H9 (cell line): ENCODE measurements at regions not wholly inside any gene's neighbourhood (a gene's known extent, or its start where the extent isn't known, plus 50 kb on each side); places are given as distances from the start of the nearest gene placed in this dataset.

ENCODE experiments used
- DNase-seq: peaks from one replicate; pipeline ENCODE4 v3.0.0-alpha.2; 2017
- H2AFZ ChIP-seq: one replicate; pipeline ENCODE4 v1.6.1; 2013; ENCODE audit warnings: mild to moderate bottlenecking, low read length, control low read depth, moderate library complexity
- H2AK5ac ChIP-seq: 2 replicates; pipeline ENCODE4 v1.6.1; 2013; ENCODE audit warnings: low read length, control low read depth, mixed read lengths; ENCODE audit not compliant: insufficient read length
- H2BK120ac ChIP-seq: one replicate; pipeline ENCODE4 v1.6.1; 2013; ENCODE audit warnings: low read depth, mild to moderate bottlenecking, low read length, control low read depth, inconsistent platforms; ENCODE audit not compliant: poor library complexity, severe bottlenecking
- H2BK12ac ChIP-seq: 2 replicates; pipeline ENCODE4 v1.6.1; 2013; ENCODE audit warnings: low read length, control low read depth, mixed read lengths, low read depth; ENCODE audit not compliant: insufficient read length
- H2BK15ac ChIP-seq: 2 replicates; pipeline ENCODE4 v1.6.1; 2013; ENCODE audit warnings: low read depth, low read length, control low read depth
- H2BK20ac ChIP-seq: one replicate; pipeline ENCODE4 v1.6.1; 2013; ENCODE audit warnings: low read depth, mild to moderate bottlenecking, low read length, control low read depth, inconsistent platforms; ENCODE audit not compliant: poor library complexity, severe bottlenecking
- H2BK5ac ChIP-seq: 2 replicates; pipeline ENCODE4 v1.6.1; 2013; ENCODE audit warnings: low read length, control low read depth, mixed read lengths; ENCODE audit not compliant: insufficient read length
- H3K14ac ChIP-seq: 2 replicates; pipeline ENCODE4 v1.6.1; 2013; ENCODE audit warnings: low read length, control low read depth; ENCODE audit not compliant: insufficient read depth
- H3K18ac ChIP-seq: 2 replicates; pipeline ENCODE4 v1.6.1; 2013; ENCODE audit warnings: low read depth, mild to moderate bottlenecking, mixed read lengths, low read length, control low read depth; ENCODE audit not compliant: insufficient read length
- H3K23ac ChIP-seq: 2 replicates; pipeline ENCODE4 v1.6.1; 2013; ENCODE audit warnings: low read length, control low read depth, mixed read lengths, low read depth; ENCODE audit not compliant: insufficient read length
- H3K23me2 ChIP-seq: 2 replicates; pipeline ENCODE4 v1.6.1; 2013; ENCODE audit warnings: low read depth, mild to moderate bottlenecking, mixed read lengths, low read length, control low read depth; ENCODE audit not compliant: insufficient read length, poor library complexity, severe bottlenecking
- H3K27ac ChIP-seq: 2 replicates; pipeline ENCODE4 v1.5.1; 2013; ENCODE audit warnings: low read length, control low read depth, mixed read lengths, low read depth; ENCODE audit not compliant: insufficient read length
- H3K27me3 ChIP-seq: 2 replicates; pipeline ENCODE4 v1.6.1; 2013; ENCODE audit warnings: low read length, control low read depth, inconsistent platforms; ENCODE audit not compliant: insufficient read depth
- H3K4ac ChIP-seq: 2 replicates; pipeline ENCODE4 v1.6.1; 2013; ENCODE audit warnings: low read depth, mild to moderate bottlenecking, control low read depth, inconsistent platforms, low read length, moderate library complexity
- H3K4me1 ChIP-seq: 2 replicates; pipeline ENCODE4 v1.6.1; 2013; ENCODE audit warnings: low read length, control low read depth, inconsistent platforms; ENCODE audit not compliant: insufficient read depth
- H3K4me2 ChIP-seq: 2 replicates; pipeline ENCODE4 v1.6.1; 2013; ENCODE audit warnings: low read length, control low read depth, mixed read lengths; ENCODE audit not compliant: insufficient read length, insufficient read depth
- H3K56ac ChIP-seq: 2 replicates; pipeline ENCODE4 v1.6.1; 2013; ENCODE audit warnings: low read depth, mild to moderate bottlenecking, mixed read lengths, low read length, control low read depth; ENCODE audit not compliant: insufficient read length
- H3K79me1 ChIP-seq: 2 replicates; pipeline ENCODE4 v1.6.1; 2013; ENCODE audit warnings: low read depth, mild to moderate bottlenecking, moderate library complexity, low read length, control low read depth, inconsistent platforms; ENCODE audit not compliant: insufficient read depth, poor library complexity, severe bottlenecking
- H3K79me2 ChIP-seq: 2 replicates; pipeline ENCODE4 v1.6.1; 2013; ENCODE audit warnings: low read length, control low read depth, inconsistent platforms; ENCODE audit not compliant: insufficient read depth
- H3K9ac ChIP-seq: 2 replicates; pipeline ENCODE4 v1.6.1; 2013; ENCODE audit warnings: low read length, control low read depth, mixed read lengths; ENCODE audit not compliant: insufficient read length; ENCODE audit errors: extremely low read depth
- H3K9me3 ChIP-seq: one replicate; pipeline ENCODE4 v1.6.1; 2013; ENCODE audit warnings: low read depth, low read length, inconsistent platforms; ENCODE audit not compliant: control insufficient read depth
- H3T11ph ChIP-seq: one replicate; pipeline ENCODE4 v1.6.1; 2013; ENCODE audit warnings: mild to moderate bottlenecking, low read length, control low read depth, inconsistent platforms
- H4K20me1 ChIP-seq: one replicate; pipeline ENCODE4 v1.6.1; 2013; ENCODE audit not compliant: control insufficient read depth, insufficient read length, insufficient read depth
- H4K5ac ChIP-seq: 2 replicates; pipeline ENCODE4 v1.6.1; 2013; ENCODE audit warnings: low read depth, mild to moderate bottlenecking, mixed read lengths, low read length, control low read depth; ENCODE audit not compliant: insufficient read length
- H4K8ac ChIP-seq: replicated peaks from 2 replicates; pipeline ENCODE4 v1.6.1; 2013; ENCODE audit warnings: low read length, control low read depth, mixed read lengths, low read depth; ENCODE audit not compliant: insufficient read length
- H4K91ac ChIP-seq: 2 replicates; pipeline ENCODE4 v1.6.1; 2013; ENCODE audit warnings: low read depth, mild to moderate bottlenecking, moderate library complexity, mixed read lengths, low read length, control low read depth; ENCODE audit not compliant: insufficient read length
- H3K27ac Mint-ChIP-seq, 3 experiments: 2 replicates in 2 of 3; 3 replicates in 1 of 3; pipeline ENCODE4 v1.8.0; 2020 to 2021; ENCODE audit warnings: mixed read lengths in 3 of 3, mild to moderate bottlenecking in 1 of 3, moderate library complexity in 1 of 3
- H3K27me3 Mint-ChIP-seq: 2 replicates; pipeline ENCODE4 v1.8.0; 2021; ENCODE audit warnings: low read depth, mild to moderate bottlenecking, moderate library complexity, mixed read lengths
- H3K36me3 Mint-ChIP-seq, 3 experiments: 2 replicates in 2 of 3; 3 replicates in 1 of 3; pipeline ENCODE4 v1.8.0; 2020 to 2021; ENCODE audit warnings: low read depth in 3 of 3, mixed read lengths in 3 of 3; ENCODE audit not compliant: insufficient read depth in 1 of 3
- H3K4me1 Mint-ChIP-seq, 2 experiments: 2 replicates each; pipeline ENCODE4 v1.8.0; 2020; ENCODE audit warnings: mixed read lengths in 2 of 2
- H3K4me3 Mint-ChIP-seq, 2 experiments: 2 replicates in 1 of 2; 3 replicates in 1 of 2; pipeline ENCODE4 v1.8.0; 2020 to 2021; ENCODE audit warnings: mild to moderate bottlenecking in 2 of 2, mixed read lengths in 2 of 2, moderate library complexity in 1 of 2
- H3K9me3 Mint-ChIP-seq, 2 experiments: 2 replicates in 1 of 2; 3 replicates in 1 of 2; pipeline ENCODE4 v1.8.0; 2020; ENCODE audit warnings: mild to moderate bottlenecking in 2 of 2, mixed read lengths in 2 of 2, moderate library complexity in 1 of 2
- WGBS: extraction: QIAGEN DNeasy Blood & Tissue Kit; methylation state at CpG from one replicate; pipeline ENCODE4 v1.1.7; 2013; ENCODE audit warnings: missing lambda C conversion rate, low lambda C conversion rate, mixed read lengths; ENCODE audit not compliant: insufficient read length; ENCODE audit errors: extremely low coverage; 5-methylcytosine and 5-hydroxymethylcytosine counted together
- TF ChIP-seq, protein P1 (sequence below): fragments of 200-600 bp; sonication (generic); conservative IDR thresholded peaks from 3 replicates; pipeline ENCODE4 v1.8.0; 2021; ENCODE audit warnings: antibody characterized with exemption, mild to moderate bottlenecking

DNA sequence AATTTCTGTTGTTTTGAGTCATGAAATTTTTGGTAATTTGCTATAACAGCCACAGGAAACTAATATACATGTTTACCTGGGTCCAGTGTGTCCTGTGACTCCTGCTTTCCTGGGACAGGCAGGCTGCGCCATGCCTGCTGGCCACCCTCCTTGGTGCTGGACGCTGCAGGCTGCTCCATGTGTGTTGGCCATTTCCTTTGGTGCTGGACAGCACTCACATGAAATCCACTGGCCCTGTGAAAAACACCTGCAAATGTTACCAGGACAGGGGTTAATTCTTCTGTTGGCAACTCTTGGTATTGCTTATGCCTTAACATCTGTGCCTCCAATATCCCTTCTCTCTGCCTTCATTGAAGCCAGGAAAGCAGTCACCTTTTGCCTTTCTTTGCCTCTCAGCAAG, 86.9 kb upstream of the ATP10A start:
- TF ChIP-seq, protein P1, sequence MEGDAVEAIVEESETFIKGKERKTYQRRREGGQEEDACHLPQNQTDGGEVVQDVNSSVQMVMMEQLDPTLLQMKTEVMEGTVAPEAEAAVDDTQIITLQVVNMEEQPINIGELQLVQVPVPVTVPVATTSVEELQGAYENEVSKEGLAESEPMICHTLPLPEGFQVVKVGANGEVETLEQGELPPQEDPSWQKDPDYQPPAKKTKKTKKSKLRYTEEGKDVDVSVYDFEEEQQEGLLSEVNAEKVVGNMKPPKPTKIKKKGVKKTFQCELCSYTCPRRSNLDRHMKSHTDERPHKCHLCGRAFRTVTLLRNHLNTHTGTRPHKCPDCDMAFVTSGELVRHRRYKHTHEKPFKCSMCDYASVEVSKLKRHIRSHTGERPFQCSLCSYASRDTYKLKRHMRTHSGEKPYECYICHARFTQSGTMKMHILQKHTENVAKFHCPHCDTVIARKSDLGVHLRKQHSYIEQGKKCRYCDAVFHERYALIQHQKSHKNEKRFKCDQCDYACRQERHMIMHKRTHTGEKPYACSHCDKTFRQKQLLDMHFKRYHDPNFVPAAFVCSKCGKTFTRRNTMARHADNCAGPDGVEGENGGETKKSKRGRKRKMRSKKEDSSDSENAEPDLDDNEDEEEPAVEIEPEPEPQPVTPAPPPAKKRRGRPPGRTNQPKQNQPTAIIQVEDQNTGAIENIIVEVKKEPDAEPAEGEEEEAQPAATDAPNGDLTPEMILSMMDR: no peak
- Histone ChIP-seq H3K23me2 (no peaks in the 10 kb centered on the region), H3K56ac (no peak overlapping the region), H2AK5ac (no peak overlapping the region), H3K79me1 (no peaks in the 10 kb centered on the region), H3K27me3 (no peaks in the 10 kb centered on the region), H3K4me1 (no peaks in the 10 kb centered on the region), H2BK120ac (no peak overlapping the region), H3K23ac (no peak overlapping the region), H3K4ac (no peak overlapping the region), H4K5ac (no peak overlapping the region), H3T11ph (no peak overlapping the region), H3K9ac (no peak overlapping the region), H4K20me1 (no peaks in the 10 kb centered on the region), H2BK5ac (no peak overlapping the region), H3K14ac (no peak overlapping the region), H2BK20ac (no peak overlapping the region), H3K4me2 (no peak overlapping the region), H2BK15ac (no peak overlapping the region), H3K79me2 (no peaks in the 10 kb centered on the region), H2BK12ac (no peak overlapping the region), H3K18ac (no peak overlapping the region), H3K27ac (no peak overlapping the region), H4K91ac (no peak overlapping the region), H3K9me3 (no peaks in the 10 kb centered on the region), H4K8ac (no peak overlapping the region), H2AFZ (no peak overlapping the region)
- Mint-ChIP-seq H3K4me3 (no peak overlapping the region), H3K36me3 (no peaks in the 10 kb centered on the region), H3K4me1 (peaks cover 10 to 14% of the 10 kb centered on the region in 2 experiments), H3K27me3 (no peaks in the 10 kb centered on the region), H3K27ac (no peak overlapping the region), H3K9me3 (peaks cover 0 to 4% of the 10 kb centered on the region in 2 experiments; a peak in 3 of 5 replicates)
- no CpG with 5 or more reads among the region's 2 CpGs for WGBS
- no peak for DNase-seq
